COLO829 (cell line): ENCODE measurements at regions not wholly inside any gene's neighbourhood (a gene's known extent, or its start where the extent isn't known, plus 50 kb on each side); places are given as distances from the start of the nearest gene placed in this dataset.
"Not testable (repeated sequence)": the region's sequence is repeated elsewhere in the genome, so short reads cannot be mapped to it uniquely, and the experiment has no call there.

Source experiments
- DNase-seq: peaks from one replicate; pipeline ENCODE4 v3.0.0; 2012; ENCODE audit warnings: low spot score

- no peak for DNase-seq
These were observed 342.9 kb downstream of the IL20RB start for GRCh38 chr3:137300703-137301102.

DNA sequence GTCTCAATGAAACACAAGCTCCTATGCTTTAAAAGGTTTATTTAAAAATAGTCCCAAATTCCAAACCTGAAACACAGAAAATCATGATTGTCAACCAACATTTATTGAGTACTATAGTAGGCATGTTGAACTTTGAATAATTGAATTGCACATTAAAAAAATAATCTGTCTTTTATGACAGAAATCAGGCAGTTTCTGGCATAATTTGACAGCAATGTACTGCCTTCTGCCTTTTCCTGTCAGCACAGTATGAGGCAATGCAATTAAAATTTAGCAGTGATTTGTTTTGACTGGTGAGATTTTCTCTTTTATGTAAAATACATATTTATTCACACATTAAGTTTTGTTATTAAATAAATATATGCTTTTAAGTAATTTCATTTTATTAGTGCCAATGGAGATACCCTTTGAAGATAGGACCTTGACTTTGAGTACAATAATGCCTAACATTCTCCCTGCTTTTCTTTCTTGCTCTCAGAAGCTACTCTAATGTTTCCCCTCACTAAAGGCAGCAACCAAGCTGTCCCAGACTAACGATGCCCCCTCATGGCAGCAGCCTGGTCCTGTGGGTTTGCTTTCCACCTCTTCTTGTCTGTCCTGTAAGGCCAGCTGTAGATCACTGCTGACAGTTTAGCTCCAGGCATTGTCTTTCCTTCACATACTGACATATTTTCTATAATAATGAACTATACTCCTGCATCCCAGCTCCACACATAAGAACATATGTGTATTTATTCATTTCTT is 346.7 kb downstream of the IL20RB start:
- DNase-seq, result no peak

- no peak for DNase-seq
These were observed 366.3 kb downstream of the IL20RB start for GRCh38 chr3:137324114-137324513.

DNA sequence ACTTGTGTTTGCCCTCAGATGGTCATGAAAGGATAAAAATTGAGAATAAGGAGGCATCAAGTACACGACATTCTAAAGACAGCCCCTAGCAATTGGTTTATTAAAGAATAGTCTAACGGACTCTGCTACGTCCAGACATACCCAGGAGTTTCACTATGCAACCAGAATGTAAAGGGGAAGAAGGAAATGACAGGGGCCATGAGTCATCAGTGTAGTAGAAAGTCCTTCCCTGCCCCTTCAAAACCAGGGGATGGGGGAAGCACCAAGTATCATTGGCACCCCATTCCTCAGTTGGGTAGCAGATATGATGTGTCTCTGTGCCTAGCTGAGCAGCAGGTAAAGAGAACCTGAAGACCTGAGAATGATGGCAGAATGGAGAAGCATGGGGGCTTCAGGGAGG is 367.4 kb downstream of the IL20RB start:
- no peak for DNase-seq

- DNase-seq, result no peak
These were observed 368.2 kb downstream of the IL20RB start for GRCh38 chr3:137325934-137326333.

DNA sequence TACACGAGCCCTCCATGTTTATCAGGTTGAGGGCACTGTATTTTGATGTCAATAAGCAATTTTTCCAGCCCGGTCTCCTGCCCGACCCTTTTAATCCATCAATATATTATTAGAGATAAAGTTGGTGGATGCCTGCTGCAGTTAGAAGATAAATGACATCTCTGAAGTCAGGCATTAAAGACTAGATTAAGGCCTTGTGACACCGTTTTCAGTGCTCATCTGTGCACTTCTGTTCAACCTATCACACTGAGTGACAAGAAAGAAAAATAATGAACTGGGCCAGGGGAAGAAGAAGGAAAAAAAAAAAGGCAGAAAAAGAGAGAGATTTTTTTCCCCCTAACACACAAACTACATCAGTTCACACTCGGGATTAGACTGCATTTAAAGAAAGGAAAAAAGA is 371.8 kb downstream of the IL20RB start:
- DNase-seq, result no peak

GRCh38 chr3:137330246-137330645 is 372.5 kb downstream of the IL20RB start:
- DNase-seq, result no peak

GRCh38 chr3:137332297-137332696 is 374.5 kb downstream of the IL20RB start:
- DNase-seq, result no peak

DNA sequence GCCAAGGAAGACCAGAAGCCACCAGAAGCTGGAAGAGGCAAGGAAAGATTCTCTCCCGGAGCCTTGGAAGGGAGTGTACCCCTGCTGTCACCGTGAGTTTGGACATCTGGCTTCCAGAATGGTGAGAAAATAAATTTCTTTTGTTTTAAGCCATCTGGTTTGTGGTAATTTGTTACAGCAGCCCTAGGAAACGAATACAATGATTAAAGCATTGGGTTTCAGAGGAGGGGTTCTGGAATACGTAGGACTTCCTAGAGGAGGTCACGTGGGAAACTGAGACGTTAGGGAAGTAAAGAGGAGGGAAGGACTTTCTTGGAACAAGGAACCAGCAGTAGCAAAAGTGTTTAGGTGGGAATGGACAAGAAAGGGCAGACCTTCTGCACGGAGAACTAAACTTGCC is 377.7 kb downstream of the IL20RB start:
- DNase-seq, result no peak

DNA sequence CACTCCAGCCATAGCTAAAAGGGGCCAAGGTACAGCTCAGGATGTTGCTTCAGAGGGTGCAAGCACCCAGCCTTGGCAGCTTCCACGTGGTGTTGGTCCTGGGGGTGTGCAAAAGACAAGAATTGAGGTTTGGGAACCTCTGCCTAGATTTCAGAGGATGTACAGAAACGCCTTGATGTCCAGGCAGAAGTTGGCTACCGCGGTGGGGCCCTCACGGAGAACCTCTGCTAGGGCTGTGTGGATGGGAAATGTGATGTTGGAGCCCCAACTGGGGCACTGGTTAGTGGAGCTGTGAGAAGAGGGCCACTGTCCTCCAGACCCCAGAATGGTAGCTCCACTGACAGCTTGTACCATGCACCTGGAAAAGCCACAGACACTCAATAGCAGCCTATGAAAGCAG is 380.6 kb downstream of the IL20RB start:
- DNase-seq, result not testable (repeated sequence)

DNA sequence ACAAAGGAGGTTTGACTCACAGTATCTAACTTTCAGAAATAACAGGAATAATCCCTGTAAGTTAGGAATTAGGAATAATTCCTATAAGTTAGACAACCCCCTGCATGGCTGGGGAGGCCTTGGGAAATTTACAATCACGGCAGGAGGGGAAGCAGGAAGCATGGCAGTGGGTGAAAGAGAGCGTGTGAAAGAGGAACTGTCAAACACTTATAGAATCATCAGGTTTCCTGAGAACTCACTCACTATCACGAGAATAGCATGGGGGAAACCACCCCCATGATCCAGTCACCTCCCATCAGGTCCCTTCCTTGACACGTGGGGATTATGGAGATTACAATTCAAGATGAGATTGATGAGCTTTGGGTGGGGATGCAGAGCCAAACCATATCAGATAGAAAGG is 385.5 kb downstream of the IL20RB start:
- no peak for DNase-seq

GRCh38 chr3:137347132-137347531 is 389.3 kb downstream of the IL20RB start:
- no peak for DNase-seq

GRCh38 chr3:137347817-137348368 is 390.1 kb downstream of the IL20RB start:
- DNase-seq, result no peak

GRCh38 chr3:137348936-137349335 is 391.2 kb downstream of the IL20RB start:
- no peak for DNase-seq

GRCh38 chr3:137349557-137350348 is 392.0 kb downstream of the IL20RB start:
- no peak for DNase-seq

- no peak for DNase-seq
These were observed 402.9 kb downstream of the IL20RB start for GRCh38 chr3:137360531-137361201.

GRCh38 chr3:137382005-137382594 is 382.0 kb upstream of the SOX14 start:
- DNase-seq, result no peak

DNA sequence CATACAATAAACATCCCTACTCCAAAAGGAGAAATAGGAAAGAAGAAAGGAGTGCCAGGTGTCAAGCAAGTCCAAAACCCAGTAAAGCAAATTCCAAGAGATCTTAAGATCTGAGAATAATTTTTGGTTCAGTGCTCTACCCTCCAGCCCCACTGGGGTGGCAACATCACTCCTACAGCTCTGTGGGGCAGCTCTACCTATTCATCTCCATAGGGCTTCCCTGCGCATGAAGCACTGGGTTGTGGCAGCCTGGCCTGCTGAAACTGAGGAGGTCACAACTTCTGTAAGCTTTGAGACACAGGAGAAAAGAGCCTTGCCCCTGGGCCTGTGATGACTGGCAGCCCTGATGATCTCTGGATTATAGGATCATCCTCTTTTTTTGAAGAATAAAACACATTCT is 378.2 kb upstream of the SOX14 start:
- DNase-seq, result no peak

DNA sequence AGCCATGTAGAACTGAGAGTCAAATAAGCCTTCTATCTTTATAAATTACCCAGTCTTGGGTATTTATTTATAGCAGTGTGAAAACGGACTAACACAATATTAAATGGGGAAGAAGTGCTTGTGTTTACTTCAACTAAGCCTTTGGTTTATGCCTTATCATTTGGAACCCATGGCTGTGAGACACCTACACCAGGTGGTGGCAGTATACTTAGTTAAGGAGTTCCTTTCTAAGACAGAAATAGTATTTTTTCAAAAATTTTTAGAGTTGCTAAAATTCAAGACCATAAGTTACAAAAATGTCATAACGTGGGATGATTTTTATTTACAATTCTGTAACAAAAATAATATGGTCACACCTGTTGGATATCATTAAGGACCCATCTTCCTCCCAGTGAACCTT is 354.5 kb upstream of the SOX14 start:
- no peak for DNase-seq

DNA sequence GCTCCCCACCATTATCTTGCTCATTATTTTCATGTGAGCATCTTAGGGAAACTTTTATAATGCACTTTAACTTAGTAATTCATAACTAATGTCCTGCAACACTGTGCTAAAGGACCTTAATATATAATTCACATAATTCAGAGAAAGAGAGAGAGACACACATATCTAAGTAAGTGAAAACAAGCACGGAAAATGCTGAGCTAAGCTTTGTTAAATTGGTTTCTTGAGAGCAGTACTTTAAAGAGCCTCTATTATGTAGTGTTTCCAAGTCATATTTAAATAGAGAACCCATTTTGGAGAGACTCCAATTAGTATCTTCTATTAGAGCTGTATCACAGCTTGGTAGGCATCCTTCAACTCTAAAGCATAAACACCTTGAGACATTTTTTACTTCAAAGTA is 354.1 kb upstream of the SOX14 start:
- no peak for DNase-seq

DNA sequence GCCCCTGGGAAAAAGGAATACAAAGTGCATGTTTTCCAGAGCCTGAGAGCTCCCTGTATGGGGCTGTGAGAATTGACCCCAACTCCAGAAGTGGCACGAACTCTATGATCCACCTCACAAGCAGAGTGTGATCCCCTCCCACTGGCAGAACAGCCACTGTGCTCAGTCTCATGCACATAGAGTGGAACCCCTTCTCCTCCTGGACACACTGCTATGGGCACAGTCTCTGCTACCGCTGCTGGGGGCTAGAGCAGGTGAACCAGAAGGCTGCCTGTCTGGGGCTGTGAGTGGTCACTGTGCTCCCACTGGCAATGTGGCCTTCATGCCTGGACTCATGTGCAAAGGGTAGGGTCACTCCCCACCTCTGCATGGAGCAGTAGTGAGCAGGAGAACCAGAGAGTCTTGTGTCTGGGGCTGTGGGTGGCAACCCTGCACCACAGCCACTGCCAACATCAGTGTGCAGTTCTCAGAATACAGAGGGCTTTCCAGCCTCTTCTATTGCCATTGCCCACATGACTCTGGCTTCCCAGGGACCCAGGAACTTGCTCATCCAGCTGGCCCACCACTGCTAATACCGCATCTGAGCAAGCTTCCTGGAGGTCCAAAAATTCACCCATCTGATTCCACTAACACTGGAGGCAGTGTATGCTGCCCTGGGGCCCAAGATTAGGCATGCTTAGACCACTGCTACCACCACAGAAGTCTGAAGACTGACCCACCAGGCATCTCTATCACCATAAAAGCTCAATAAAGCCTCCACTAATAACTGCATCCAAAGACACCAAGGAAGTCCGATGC is 343.7 kb upstream of the SOX14 start:
- no peak for DNase-seq

DNA sequence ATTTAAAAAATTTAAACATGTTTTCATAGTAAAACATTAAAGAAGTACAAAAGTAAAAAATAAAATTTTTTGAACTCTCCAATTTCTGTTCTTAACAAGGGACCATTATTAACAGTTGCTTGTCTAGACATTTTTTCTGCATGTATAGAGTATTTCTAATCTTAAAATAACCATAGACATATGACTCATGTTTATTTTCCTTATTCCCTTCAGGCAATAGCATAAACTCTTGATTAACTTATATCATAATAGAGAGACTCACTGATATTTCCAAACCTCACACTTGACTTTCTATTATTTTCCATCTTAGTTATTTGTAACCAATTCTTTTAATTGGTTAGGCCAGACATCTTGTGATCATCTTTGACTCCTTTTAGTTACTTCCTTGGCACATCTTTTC is 325.6 kb upstream of the SOX14 start:
- DNase-seq, result no peak
